ENCODE measurements at regions not wholly inside any gene's neighbourhood (a gene's known extent, or its start where the extent isn't known, plus 50 kb on each side); places are given as distances from the start of the nearest gene placed in this dataset.

DNA sequence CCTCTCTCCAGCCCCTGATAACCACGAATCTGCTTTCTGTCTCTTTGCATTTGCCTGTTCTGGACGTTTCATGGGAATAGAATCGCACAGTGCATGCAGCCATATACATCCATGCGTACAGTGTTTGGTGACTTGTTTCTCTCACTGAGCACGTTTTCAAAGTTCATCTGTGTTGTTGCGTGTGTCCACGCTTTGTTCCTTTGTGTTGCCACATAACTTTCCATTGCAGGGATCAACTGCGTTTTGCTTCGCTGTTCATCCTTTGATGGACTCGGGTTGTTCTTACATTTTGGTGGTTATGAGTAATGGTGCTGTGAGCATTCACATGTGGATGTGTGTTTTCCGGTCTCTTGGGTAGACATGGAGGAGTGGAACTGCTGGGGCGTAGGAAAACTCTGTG, 56.4 kb upstream of the TAMM41 start:
- TF ChIP-seq TCF7L2 (IDR thresholded peaks at IDR 0.05; ENCODE audit: borderline replicate concordance, extremely low read depth, insufficient read depth, insufficient read length) (no peak), CTCF (IDR thresholded peaks at IDR 0.05 in 2 of 3, conservative IDR thresholded peaks at IDR 0.05 in 1 of 3; ENCODE audit: borderline replicate concordance in 1 of 3, insufficient read depth in 1 of 3, low read depth in 2 of 3, low read length in 2 of 3) (no peak), POLR2AphosphoS5 (IDR thresholded peaks at IDR 0.05; ENCODE audit: low read depth, low read length) (no peak), SIN3A (IDR thresholded peaks at IDR 0.05; ENCODE audit: low read depth) (no peak), CEBPB (IDR thresholded peaks at IDR 0.05; ENCODE audit: low read depth) (no peak), YY1 (IDR thresholded peaks at IDR 0.05; ENCODE audit: extremely low read depth, insufficient replicate concordance, low read depth, low read length) (no peak), ZNF274 (IDR thresholded peaks at IDR 0.05; ENCODE audit: low read depth, low read length) (no peak), RAD21 (IDR thresholded peaks at IDR 0.05; ENCODE audit: low read depth) (no peak), ELF1 (IDR thresholded peaks at IDR 0.05; ENCODE audit: borderline replicate concordance, low read depth) (no peak), SRF (IDR thresholded peaks at IDR 0.05; ENCODE audit: low read depth) (no peak), SP1 (IDR thresholded peaks at IDR 0.05; ENCODE audit: low read depth) (no peak), ZFX (IDR thresholded peaks at IDR 0.05) (no peak), FOSL1 (IDR thresholded peaks at IDR 0.05; ENCODE audit: low read depth) (no peak), JUND (IDR thresholded peaks at IDR 0.05) (no peak), ZBTB33 (IDR thresholded peaks at IDR 0.05; ENCODE audit: extremely low read depth, insufficient replicate concordance, low read length) (no peak), EZH2 (IDR thresholded peaks at IDR 0.05) (no peak), REST (IDR thresholded peaks at IDR 0.05; ENCODE audit: low read depth) (no peak), CBX3 (IDR thresholded peaks at IDR 0.05; ENCODE audit: low read depth) (no peak), POLR2A (IDR thresholded peaks at IDR 0.05; ENCODE audit: borderline replicate concordance, extremely low read depth, insufficient read depth, insufficient read length) (no peak)
- TF ChIP-seq, protein P1, sequence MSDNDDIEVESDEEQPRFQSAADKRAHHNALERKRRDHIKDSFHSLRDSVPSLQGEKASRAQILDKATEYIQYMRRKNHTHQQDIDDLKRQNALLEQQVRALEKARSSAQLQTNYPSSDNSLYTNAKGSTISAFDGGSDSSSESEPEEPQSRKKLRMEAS (IDR thresholded peaks at IDR 0.05): no peak
- Histone ChIP-seq H2AFZ (ENCODE audit: low read depth, low read length, poor library complexity, severe bottlenecking) (no peak overlapping the region), H3K79me2 (ENCODE audit: insufficient read depth, low read length) (no peaks in the 10 kb centered on the region), H3K9me2 (ENCODE audit: insufficient read depth) (no peaks in the 10 kb centered on the region), H3K4me3 (replicated peaks in 1 of 2; ENCODE audit: low read depth in 1 of 2, low read length in 2 of 2) (no peak overlapping the region), H3K4me1 (ENCODE audit: control insufficient read depth in 1 of 2, insufficient read depth in 2 of 2, low read length in 2 of 2) (no peaks in the 10 kb centered on the region), H3K9me3 (ENCODE audit: control insufficient read depth in 1 of 2, insufficient read depth in 1 of 2, low read depth in 1 of 2, low read length in 2 of 2) (no peaks in the 10 kb centered on the region), H3K27me3 (ENCODE audit: insufficient read depth, low read length) (peaks cover 11% of the 10 kb centered on the region; the same call in 1 of the 2 replicates), H3K9ac (ENCODE audit: low read length) (no peak overlapping the region), H3K27ac (ENCODE audit: low read depth, low read length) (no peak overlapping the region), H3K36me3 (ENCODE audit: control insufficient read depth in 1 of 2, insufficient read depth in 2 of 2, low read length in 2 of 2) (no peaks in the 10 kb centered on the region), H4K20me1 (ENCODE audit: insufficient read depth) (no peaks in the 10 kb centered on the region), H3K4me2 (ENCODE audit: low read length) (no peak overlapping the region)
- no peak for ATAC-seq
- intact Hi-C loops (cut with micrococcal nuclease): no loop called here
- DNase-seq (ENCODE audit: low read depth, low spot score): no peak
- ChIA-PET POLR2A (no interaction called here), CTCF (no interaction called here), RAD21 (ENCODE audit: low non-redundant PET in 1 of 2, low total read pairs in 2 of 2, uncharacterized antibody in 2 of 2, unreplicated experiment in 2 of 2) (no interaction called here)
- no TSS peak for BruUV-seq (replicated peaks)
